ENCODE measurements at regions not wholly inside any gene's neighbourhood (a gene's known extent, or its start where the extent isn't known, plus 50 kb on each side); places are given as distances from the start of the nearest gene placed in this dataset.

GRCh38 chr9:84500826-84501225, 160.3 kb upstream of the SLC28A3 start:
- H3K27me3 ChIP-seq (ENCODE audit: control insufficient read depth, insufficient read depth, low read length) = no peaks in the 10 kb centered on the region
- no peak for DNase-seq (ENCODE audit: low read depth)
- TF ChIP-seq CTCF (IDR thresholded peaks at IDR 0.05; ENCODE audit: insufficient read depth, low read length, poor library complexity, severe bottlenecking) = no peak
- H3K36me3 ChIP-seq (ENCODE audit: control insufficient read depth, insufficient read depth, low read length) = no peaks in the 10 kb centered on the region
- H3K4me3 ChIP-seq (ENCODE audit: low read depth, low read length) = no peak overlapping the region

- Histone ChIP-seq H3K36me3 (ENCODE audit: control insufficient read depth, insufficient read depth, low read length) (no peaks in the 10 kb centered on the region), H3K4me3 (ENCODE audit: low read depth, low read length) (no peak overlapping the region), H3K27me3 (ENCODE audit: control insufficient read depth, insufficient read depth, low read length) (no peaks in the 10 kb centered on the region)
- TF ChIP-seq CTCF (IDR thresholded peaks at IDR 0.05; ENCODE audit: insufficient read depth, low read length, poor library complexity, severe bottlenecking) = no peak
- DNase-seq (ENCODE audit: low read depth) = no peak
Measured at GRCh38 chr9:84501587-84501986, 161.0 kb upstream of the SLC28A3 start.

GRCh38 chr9:84502066-84502465, 161.5 kb upstream of the SLC28A3 start:
- Histone ChIP-seq H3K4me3 (ENCODE audit: low read depth, low read length) (no peak overlapping the region), H3K27me3 (ENCODE audit: control insufficient read depth, insufficient read depth, low read length) (no peaks in the 10 kb centered on the region), H3K36me3 (ENCODE audit: control insufficient read depth, insufficient read depth, low read length) (no peaks in the 10 kb centered on the region)
- no peak for TF ChIP-seq CTCF (IDR thresholded peaks at IDR 0.05; ENCODE audit: insufficient read depth, low read length, poor library complexity, severe bottlenecking)
- DNase-seq (ENCODE audit: low read depth) = no peak

GRCh38 chr9:84504360-84504759, 163.8 kb upstream of the SLC28A3 start:
- no peaks in the 10 kb centered on the region for H3K36me3 ChIP-seq (ENCODE audit: control insufficient read depth, insufficient read depth, low read length)
- no peak overlapping the region for H3K4me3 ChIP-seq (ENCODE audit: low read depth, low read length)
- no peaks in the 10 kb centered on the region for H3K27me3 ChIP-seq (ENCODE audit: control insufficient read depth, insufficient read depth, low read length)
- DNase-seq (ENCODE audit: low read depth) = no peak
- no peak for TF ChIP-seq CTCF (IDR thresholded peaks at IDR 0.05; ENCODE audit: insufficient read depth, low read length, poor library complexity, severe bottlenecking)

- Histone ChIP-seq H3K27me3 (ENCODE audit: control insufficient read depth, insufficient read depth, low read length) (no peaks in the 10 kb centered on the region), H3K36me3 (ENCODE audit: control insufficient read depth, insufficient read depth, low read length) (no peaks in the 10 kb centered on the region), H3K4me3 (ENCODE audit: low read depth, low read length) (no peak overlapping the region)
- no peak for TF ChIP-seq CTCF (IDR thresholded peaks at IDR 0.05; ENCODE audit: insufficient read depth, low read length, poor library complexity, severe bottlenecking)
- DNase-seq (ENCODE audit: low read depth) = no peak
Measured at GRCh38 chr9:84511651-84512050, 157.9 kb upstream of the NTRK2 start.

GRCh38 chr9:84512493-84512892, 157.0 kb upstream of the NTRK2 start:
- TF ChIP-seq CTCF (IDR thresholded peaks at IDR 0.05; ENCODE audit: insufficient read depth, low read length, poor library complexity, severe bottlenecking) = no peak
- H3K4me3 ChIP-seq (ENCODE audit: low read depth, low read length) = no peak overlapping the region
- DNase-seq (ENCODE audit: low read depth) = no peak
- H3K36me3 ChIP-seq (ENCODE audit: control insufficient read depth, insufficient read depth, low read length) = no peaks in the 10 kb centered on the region
- H3K27me3 ChIP-seq (ENCODE audit: control insufficient read depth, insufficient read depth, low read length) = no peaks in the 10 kb centered on the region

All from kidney epithelial cell (primary cell).